ENCODE measurements at regions not wholly inside any gene's neighbourhood (a gene's known extent, or its start where the extent isn't known, plus 50 kb on each side); places are given as distances from the start of the nearest gene placed in this dataset.

DNA sequence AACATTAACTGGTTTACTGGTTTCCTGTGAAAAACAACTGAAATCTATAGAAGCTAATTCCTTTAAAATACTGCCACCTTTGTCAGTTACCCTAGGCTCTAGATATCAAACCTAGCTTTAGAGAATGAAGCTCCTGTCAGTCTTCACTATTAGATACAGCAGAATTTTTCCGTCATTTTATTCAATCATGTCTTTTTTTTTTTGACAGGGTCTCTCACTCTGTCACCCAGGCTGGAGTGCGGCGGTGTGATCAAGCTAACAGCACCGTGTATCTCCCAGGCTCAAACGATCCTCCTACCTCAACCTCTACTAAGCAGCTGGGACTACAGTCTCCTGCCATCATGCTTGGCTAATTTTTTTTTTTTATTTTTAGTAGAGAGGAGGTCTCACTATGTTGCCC is 415.2 kb upstream of the LRRTM4 start:
- no peak for DNase-seq
- Histone ChIP-seq H3K4me1 (ENCODE audit: low read depth) (no peaks in the 10 kb centered on the region), H3K4me3 (no peak overlapping the region), H3K9me3 (no peaks in the 10 kb centered on the region), H3K36me3 (ENCODE audit: low read depth) (no peaks in the 10 kb centered on the region)
- TF ChIP-seq, protein P1, sequence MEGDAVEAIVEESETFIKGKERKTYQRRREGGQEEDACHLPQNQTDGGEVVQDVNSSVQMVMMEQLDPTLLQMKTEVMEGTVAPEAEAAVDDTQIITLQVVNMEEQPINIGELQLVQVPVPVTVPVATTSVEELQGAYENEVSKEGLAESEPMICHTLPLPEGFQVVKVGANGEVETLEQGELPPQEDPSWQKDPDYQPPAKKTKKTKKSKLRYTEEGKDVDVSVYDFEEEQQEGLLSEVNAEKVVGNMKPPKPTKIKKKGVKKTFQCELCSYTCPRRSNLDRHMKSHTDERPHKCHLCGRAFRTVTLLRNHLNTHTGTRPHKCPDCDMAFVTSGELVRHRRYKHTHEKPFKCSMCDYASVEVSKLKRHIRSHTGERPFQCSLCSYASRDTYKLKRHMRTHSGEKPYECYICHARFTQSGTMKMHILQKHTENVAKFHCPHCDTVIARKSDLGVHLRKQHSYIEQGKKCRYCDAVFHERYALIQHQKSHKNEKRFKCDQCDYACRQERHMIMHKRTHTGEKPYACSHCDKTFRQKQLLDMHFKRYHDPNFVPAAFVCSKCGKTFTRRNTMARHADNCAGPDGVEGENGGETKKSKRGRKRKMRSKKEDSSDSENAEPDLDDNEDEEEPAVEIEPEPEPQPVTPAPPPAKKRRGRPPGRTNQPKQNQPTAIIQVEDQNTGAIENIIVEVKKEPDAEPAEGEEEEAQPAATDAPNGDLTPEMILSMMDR (IDR thresholded peaks at IDR 0.05) = no peak
- intact Hi-C loops (cut with DNase I, micrococcal nuclease) = no loop called here
- ATAC-seq = no peak

DNA sequence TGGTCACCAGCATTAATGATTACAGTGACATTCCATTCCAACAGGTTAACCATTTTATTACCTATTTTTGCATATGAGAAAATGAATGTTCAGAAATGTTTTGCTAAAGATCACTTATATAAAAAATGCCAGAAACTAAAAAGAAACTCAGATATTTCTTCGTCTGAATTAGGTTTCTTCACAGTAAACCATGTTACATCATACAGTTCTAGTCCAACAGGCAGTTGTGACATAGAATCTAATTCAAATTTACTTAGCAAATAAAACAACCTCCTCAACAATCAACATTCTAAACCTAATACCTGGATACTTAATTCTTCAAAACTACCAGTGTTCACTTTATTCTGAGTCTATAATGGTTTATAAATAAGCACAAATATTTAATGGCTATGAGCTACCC is 416.3 kb upstream of the LRRTM4 start:
- DNase-seq = no peak
- no peak for ATAC-seq
- TF ChIP-seq, protein P1 (IDR thresholded peaks at IDR 0.05) = no peak
- Histone ChIP-seq H3K4me1 (ENCODE audit: low read depth) (no peaks in the 10 kb centered on the region), H3K36me3 (ENCODE audit: low read depth) (no peaks in the 10 kb centered on the region), H3K9me3 (no peaks in the 10 kb centered on the region), H3K4me3 (no peak overlapping the region)
- intact Hi-C loops (cut with DNase I, micrococcal nuclease) = no loop called here

DNA sequence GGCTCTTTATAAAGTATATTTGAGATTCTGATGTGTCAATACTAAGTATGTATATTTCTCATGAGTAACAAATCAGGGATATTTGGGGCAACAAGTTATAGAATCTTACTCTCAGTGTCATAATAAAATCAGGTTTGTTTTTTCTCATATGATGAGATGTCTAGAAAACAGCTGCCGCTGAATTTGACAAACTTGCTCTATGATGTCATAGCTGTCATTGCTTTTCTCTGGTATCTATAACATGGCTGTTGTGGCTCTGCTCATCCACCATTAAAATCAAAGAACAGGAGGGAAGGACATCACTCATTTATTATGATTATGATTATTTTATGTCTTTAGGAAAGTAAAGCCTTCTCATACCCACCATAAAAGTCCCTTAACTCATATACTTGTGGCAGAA is 417.2 kb upstream of the LRRTM4 start:
- intact Hi-C loops (cut with DNase I, micrococcal nuclease) = no loop called here
- TF ChIP-seq, protein P1 (IDR thresholded peaks at IDR 0.05) = no peak
- H3K4me1 ChIP-seq (ENCODE audit: low read depth) = no peaks in the 10 kb centered on the region
- no peaks in the 10 kb centered on the region for H3K9me3 ChIP-seq
- H3K36me3 ChIP-seq (ENCODE audit: low read depth) = no peaks in the 10 kb centered on the region
- ATAC-seq (no peak), DNase-seq (no peak)
- H3K4me3 ChIP-seq = no peak overlapping the region

DNA sequence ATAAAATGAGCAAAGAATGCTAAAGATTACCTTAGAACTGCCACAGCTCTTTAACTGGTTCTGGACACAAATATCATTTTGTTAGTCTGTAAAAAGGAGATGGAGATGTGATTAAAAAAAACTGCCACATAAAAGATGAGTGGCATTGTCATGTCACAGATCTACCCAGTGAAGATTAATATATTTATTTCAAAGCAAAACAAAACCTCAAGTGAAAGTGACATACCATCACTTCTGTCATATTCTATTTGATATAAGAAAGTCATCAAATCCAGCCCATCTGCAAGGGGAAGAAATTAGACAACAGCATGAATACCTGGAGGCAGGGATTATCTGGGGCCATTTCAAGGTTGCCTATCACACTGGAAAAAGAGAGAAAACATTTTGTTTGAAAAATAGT is 417.6 kb upstream of the LRRTM4 start:
- intact Hi-C loops (cut with DNase I, micrococcal nuclease) = no loop called here
- ATAC-seq = no peak
- Histone ChIP-seq H3K36me3 (ENCODE audit: low read depth) (no peaks in the 10 kb centered on the region), H3K4me1 (ENCODE audit: low read depth) (no peaks in the 10 kb centered on the region), H3K9me3 (no peaks in the 10 kb centered on the region), H3K4me3 (no peak overlapping the region)
- TF ChIP-seq, protein P1 (IDR thresholded peaks at IDR 0.05) = no peak
- no peak for DNase-seq

DNA sequence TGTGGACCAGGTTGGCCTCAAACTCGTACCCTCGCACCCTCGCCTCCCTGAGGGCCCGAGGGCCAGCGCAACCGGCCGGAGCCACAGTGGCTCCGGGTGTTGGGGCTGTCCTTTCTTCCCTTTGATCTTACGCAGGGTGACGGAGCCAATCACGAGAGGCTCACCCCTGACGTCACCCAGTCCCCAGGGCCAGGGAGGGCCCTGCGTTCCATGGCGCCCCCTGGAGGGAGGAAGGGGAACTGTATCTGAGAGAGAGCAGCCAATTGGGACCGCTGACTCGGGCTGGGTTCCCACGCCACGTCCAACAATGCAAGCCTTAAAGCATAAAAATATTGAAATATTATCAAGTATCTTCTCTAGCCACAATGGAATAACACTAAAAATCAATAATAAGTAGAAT is 432.8 kb upstream of the LRRTM4 start:
- DNase-seq = no peak

DNA sequence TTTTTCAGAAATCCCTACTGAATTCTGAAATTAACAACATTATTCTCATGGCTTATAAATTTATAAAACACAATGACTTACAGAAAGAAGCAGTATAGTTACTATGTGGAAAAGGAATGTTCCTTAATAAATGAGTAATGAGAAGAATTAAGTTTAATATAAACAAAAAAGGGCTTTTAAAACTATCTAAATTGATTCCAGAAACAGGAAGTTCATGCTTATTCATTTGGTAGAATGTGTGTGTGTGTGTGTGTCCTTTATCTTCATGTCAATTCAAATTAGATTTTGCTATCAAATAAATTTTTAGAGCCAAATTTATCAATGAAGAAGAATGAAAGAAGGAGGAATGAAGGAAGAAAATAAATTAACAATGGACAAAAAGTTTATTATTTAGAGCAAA is 440.8 kb upstream of the LRRTM4 start:
- no peak for ATAC-seq
- DNase-seq = no peak
- H3K4me1 ChIP-seq (ENCODE audit: low read depth) = no peaks in the 10 kb centered on the region
- no peak overlapping the region for H3K4me3 ChIP-seq
- intact Hi-C loops (cut with DNase I, micrococcal nuclease) = no loop called here
- TF ChIP-seq, protein P1 (IDR thresholded peaks at IDR 0.05) = no peak
- no peaks in the 10 kb centered on the region for H3K36me3 ChIP-seq (ENCODE audit: low read depth)
- no peaks in the 10 kb centered on the region for H3K9me3 ChIP-seq

More for the DNA sequence above, 432.8 kb upstream of the LRRTM4 start:
- H3K4me1 ChIP-seq (ENCODE audit: low read depth) = no peaks in the 10 kb centered on the region
- H3K9me3 ChIP-seq = no peaks in the 10 kb centered on the region
- no peaks in the 10 kb centered on the region for H3K36me3 ChIP-seq (ENCODE audit: low read depth)
- TF ChIP-seq, protein P1 (IDR thresholded peaks at IDR 0.05) = no peak
- intact Hi-C loops (cut with DNase I, micrococcal nuclease) = no loop called here
- H3K4me3 ChIP-seq = no peak overlapping the region
- no peak for ATAC-seq
